Forelimb muscle (tissue), 1 donor: ENCODE measurements at regions not wholly inside any gene's neighbourhood (a gene's known extent, or its start where the extent isn't known, plus 50 kb on each side); places are given as distances from the start of the nearest gene placed in this dataset.
"Not testable (repeated sequence)": the region's sequence is repeated elsewhere in the genome, so short reads cannot be mapped to it uniquely, and the experiment has no call there.

Experiments used
- DNase-seq: peaks from one replicate; pipeline ENCODE4 v3.0.0-alpha.2; 2013; ENCODE audit warnings: low read depth

DNA sequence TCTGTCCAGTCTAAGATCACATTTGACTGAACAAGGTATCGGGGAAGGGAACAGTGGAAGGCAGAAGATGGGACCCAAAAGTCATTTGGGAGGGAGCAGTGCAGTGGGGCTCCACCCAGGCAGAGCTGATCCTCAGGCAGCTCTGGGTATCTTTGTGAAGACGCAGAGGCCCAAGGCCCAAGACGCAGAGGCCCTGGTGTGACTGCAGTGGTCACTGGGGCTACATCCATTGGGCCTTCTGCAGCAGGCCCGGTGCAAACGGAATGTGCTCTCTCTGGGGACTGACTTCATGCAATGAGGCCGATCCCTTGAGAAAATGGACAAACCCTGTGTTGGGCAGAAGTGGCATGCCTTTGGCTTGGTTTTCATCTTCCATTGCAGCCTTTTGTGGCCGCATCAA is 463.4 kb upstream of the ZNF507 start:
- DNase-seq: no peak

DNA sequence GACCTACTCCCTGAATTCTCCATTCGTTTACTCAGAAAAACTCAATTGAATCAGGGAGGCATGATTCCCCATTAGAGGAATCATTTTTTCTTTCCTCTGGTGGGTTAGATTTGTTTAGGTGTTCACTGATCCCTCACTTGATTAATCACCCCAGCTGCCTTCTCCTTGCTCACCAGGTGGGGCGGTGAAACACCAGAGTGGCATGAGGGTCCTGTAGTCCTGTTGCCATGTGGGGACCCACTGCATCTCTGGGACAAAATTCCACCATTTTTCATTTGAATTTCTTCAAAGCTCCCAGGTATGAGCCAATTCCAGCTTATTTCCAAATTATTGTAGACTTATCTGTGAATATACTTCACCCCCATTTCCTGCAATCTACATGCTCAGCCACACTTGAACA is 462.7 kb upstream of the ZNF507 start:
- DNase-seq: no peak

- no peak for DNase-seq
Measured at GRCh38 chr19:31883296-31883990, 462.0 kb upstream of the ZNF507 start.

GRCh38 chr19:31885280-31885853 is 460.0 kb upstream of the ZNF507 start:
- DNase-seq: no peak

- no peak for DNase-seq
Measured at GRCh38 chr19:31890230-31890629, 455.2 kb upstream of the ZNF507 start.

DNA sequence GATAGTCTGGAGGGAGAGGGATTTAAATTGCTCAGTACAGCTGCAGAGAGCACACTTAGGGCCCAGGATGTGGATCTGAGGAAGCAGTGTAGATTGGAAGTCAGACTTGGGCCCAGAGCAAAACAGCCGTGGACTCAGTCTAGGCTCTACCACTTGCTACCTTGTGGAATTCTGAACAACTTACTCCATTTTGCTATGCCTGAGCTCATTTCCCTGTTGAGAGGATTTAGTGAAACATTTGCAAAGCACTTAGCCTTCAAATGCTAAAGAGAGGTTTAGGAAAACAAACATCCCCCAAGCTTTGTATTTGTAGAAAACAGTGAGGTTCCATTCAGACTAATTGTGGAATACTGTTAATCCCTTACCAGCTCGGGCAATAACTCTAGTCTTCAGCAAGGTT is 453.4 kb upstream of the ZNF507 start:
- no peak for DNase-seq

GRCh38 chr19:31893491-31893890 is 451.9 kb upstream of the ZNF507 start:
- not testable (repeated sequence) for DNase-seq

DNA sequence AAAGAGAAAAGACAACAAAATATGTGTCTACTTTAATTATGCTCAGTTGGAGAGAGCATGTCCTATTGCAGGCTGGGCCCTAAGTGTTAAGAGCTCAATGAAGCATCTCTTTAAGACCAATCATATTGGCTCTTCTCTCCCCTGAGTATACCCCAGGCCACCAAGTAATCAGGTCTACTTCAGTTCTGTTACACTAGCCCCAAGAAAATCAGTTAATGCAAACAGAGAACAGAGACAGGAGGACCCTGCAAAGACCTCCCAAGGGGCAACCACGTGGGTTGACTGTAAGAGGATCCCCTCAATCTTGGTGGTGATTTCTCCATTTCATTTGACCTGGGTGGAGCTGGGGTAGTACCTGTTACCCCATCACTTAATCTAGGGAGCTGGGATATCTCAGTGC is 451.0 kb upstream of the ZNF507 start:
- DNase-seq: no peak

GRCh38 chr19:31897292-31897691 is 448.1 kb upstream of the ZNF507 start:
- no peak for DNase-seq

- DNase-seq: no peak
Measured at GRCh38 chr19:31900991-31901390, 444.4 kb upstream of the ZNF507 start.

DNA sequence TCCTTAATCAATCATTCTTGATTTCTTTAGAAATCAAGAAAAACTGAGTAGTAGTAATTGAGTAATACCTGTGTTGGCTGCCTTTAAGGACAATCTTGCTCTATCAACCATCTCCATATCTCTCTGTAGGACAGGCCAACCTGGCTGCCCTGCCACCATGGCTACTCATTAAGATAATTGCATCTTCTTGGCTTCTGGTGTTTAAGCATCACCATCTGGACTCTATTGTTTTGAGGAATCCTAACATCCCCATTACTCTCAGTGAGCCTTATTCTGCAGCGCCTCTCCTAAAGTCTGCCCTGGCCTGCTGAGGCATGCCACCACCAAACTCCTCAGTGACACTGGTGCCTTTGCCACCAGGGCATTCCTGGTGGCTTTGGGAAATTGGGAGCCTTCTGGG is 442.6 kb upstream of the ZNF507 start:
- no peak for DNase-seq

DNA sequence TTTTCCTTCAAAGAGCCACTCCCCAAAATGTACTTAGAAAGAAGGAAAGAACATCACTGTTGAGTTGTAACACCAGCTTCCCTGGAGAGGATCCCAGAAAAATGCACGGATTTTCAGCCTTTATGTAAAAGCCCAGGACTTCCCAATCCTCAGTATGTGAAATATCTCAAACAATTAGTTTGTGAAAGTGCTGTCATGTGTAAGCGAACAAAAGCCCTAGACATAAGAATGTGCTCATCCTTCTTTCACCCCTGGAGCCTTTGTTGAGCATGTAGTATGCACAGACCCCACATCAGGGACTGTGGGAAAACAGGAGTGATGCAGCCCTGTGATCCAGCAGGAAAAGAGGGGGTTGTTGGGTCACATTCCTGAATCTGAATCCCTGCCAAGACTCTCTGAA is 441.4 kb upstream of the ZNF507 start:
- DNase-seq: no peak

- DNase-seq: peak; percentile 60
Measured at GRCh38 chr19:31906111-31906871, 439.1 kb upstream of the ZNF507 start.

- no peak for DNase-seq
Measured at GRCh38 chr19:31907661-31908060, 437.7 kb upstream of the ZNF507 start.

DNA sequence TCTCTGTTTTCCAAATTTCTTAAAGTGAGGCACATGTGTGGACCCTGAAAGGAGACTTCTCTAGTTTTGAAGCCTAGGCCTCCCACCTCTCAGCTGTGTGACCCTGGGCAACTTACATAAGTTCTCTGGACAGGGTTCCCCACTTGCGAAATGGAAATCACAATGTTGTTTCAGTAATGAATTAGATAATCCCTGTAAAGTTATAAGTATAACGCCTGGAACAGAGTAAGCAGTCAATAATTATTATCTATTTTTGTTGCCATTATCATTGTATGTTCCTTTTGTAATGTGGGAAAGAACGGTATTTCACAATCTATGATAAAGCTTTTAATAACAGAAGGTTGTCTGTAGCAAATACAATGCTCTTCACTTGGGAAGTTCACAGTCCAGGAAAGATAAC is 437.3 kb upstream of the ZNF507 start:
- DNase-seq: no peak

- DNase-seq: no peak
Measured at GRCh38 chr19:31908496-31909225, 436.7 kb upstream of the ZNF507 start.

DNA sequence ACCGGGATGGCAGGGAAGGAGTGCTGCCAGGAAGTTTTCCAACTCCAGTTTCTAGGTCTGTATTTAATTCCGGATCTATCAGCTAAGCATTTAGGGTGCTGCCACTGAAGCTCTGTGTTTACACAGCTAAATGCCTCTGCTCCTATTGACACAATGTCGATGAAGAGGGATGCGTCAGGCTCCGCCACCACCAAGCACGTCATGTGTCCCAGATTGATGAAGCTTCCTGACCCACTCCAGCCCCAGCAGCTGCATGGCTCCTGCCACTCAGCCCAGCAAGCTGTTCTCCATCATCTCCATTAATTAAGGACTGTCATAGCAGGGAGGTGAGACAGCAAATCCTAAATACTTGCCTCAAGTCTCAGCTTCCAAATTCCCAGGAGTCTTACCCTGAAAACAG is 435.2 kb upstream of the ZNF507 start:
- DNase-seq: no peak

DNA sequence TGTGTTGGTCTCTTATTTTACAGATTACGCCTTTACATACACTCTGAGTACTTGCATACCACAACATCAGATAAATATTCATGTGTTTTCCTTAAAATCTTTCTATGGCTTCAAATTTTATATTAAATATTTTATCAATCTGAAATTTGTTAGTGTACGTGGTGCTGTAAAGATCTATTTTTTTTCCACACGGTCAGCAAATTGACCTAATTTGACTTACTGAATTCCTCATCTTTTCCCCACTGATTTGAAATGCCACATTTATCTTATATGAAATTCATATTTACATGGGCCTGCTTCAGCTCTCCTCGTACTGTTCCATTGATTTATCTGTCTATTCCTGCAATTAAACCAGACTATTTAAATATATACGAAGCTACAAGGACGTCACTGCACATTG is 433.8 kb upstream of the ZNF507 start:
- no peak for DNase-seq

DNA sequence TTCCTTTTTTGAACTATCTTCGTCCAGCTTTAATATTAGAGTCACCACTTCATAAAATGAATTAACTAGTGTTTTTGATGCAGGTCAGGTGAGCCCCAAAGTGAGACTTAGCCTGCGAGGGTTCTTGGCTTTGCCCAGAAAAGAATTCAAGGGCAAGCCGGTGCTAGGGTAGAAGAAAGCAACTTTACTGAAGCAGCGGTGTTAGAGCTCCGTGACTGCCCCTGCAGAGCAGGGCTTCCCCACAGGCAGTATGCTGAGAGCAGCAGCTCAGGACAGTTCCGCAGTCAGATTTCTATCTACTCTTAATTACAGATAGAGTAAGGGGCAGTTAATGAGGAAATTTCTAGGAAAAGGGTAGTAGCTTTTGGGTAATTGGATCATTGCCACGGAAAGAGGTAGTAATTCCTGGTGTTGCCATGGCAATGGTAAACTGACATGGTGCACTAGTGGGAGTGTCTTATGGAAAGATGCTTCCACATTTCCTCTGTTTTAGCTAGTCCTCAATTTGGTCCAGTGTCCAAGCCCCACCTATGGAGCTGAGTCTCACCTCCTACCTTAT is 432.2 kb upstream of the ZNF507 start:
- no peak for DNase-seq

DNA sequence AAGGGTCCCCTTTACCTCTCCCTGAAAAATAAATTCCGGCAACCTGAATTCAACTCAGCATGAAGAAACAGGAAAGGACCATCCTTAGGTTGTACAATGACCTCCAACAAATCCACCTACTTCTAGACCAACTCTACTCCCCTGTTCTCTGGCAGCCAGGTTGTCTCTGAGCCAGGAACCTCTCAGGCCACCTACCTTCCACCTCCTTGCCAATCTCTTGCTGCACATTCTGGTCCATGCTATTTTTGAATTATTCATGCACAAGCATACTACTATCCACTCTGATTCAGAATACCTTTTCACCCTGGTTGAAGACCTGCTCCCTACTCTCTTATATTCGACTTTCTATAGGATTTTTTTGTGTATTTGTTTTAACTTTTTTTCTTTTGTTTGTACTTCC is 415.0 kb upstream of the ZNF507 start:
- no peak for DNase-seq

- no peak for DNase-seq
Measured at GRCh38 chr19:31937983-31938382, 407.4 kb upstream of the ZNF507 start.

DNA sequence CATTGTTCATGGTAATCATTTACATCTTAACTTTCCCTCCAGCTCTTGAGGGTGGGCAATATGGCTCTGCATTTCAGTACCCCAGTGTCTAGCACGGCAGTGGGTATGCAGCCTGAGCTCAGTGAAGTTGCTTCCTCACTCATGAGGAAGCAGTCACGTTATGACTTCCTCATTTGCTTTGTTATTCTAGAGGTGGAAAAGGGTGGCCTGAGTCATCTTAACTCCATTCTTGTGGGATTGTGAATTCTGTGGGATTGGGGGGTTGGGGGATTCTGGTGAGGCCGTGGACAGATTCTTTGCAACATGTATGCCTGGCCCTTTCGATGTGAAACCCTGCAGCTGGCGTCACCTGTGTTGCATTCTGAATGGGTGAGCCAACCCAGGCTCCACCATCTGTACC is 406.7 kb upstream of the ZNF507 start:
- no peak for DNase-seq
